KBM-7 (cell line): ENCODE measurements at regions not wholly inside any gene's neighbourhood (a gene's known extent, or its start where the extent isn't known, plus 50 kb on each side); places are given as distances from the start of the nearest gene placed in this dataset.

Experiments
- DNase-seq: peaks from one replicate; pipeline ENCODE4 v3.0.0-alpha.2; 2015
- in situ Hi-C: fragments of 300-500 bp; cut with MboI; formaldehyde crosslinking; loops from 2 replicates; pipeline ENCODE4 v1.14.3; 2020; ENCODE audit warnings: low sequenced_read_pairs, low pct_unique_long_range_greater_than_20kb, mixed read lengths

DNA sequence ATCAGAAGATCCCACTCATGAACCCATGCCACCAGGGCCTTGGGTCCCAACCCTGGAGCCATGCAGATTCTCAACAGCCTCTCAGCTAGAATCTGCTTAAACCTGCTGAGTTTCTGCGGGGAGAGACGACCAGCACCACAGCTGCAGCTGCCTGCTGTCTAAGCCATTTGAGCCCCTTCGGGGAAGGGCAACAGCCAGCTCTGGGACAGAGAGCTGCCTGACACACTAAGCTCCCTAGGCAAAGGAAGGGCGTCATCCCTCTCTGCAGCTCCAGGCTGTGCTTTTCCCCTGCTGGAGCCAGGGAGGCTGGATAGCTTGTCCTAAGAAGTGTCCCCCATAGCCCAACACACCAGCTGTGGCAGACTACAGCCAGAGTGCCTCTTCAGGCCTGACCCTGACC, 182.5 kb downstream of the OTOR start:
- in situ Hi-C loops = no loop called here
- no peak for DNase-seq

- in situ Hi-C loops = no loop called here
- no peak for DNase-seq
Measured at GRCh38 chr20:16939051-16939450, 190.9 kb downstream of the OTOR start.

GRCh38 chr20:16940701-16941100, 192.5 kb downstream of the OTOR start:
- no peak for DNase-seq
- in situ Hi-C loops = no loop called here

GRCh38 chr20:16942051-16942450, 193.9 kb downstream of the OTOR start:
- DNase-seq = no peak
- in situ Hi-C loops = no loop called here

- in situ Hi-C loops = no loop called here
Measured at GRCh38 chr20:16942756-16943155, 194.6 kb downstream of the OTOR start.

DNA sequence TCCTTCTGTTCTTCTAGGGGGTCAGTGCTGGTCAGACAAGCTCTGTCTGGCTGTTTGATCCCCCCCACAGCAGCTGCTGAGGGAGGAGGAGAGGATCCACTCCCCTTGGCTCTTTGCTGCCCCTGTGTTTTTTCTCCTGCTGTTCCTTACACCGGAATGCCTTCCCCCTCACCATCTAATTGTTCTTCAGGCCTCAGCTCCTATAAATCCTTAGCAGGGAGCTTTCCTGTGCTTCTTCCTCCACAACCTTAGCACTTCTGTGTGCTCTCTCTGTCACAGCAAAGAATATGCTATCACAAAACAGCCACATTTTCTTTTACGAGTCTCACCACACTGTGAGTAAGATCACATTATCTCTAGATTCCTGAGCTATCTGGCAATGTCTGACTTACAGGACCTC, 196.6 kb downstream of the OTOR start:
- in situ Hi-C loops = no loop called here

More at GRCh38 chr20:16942756-16943155, 194.6 kb downstream of the OTOR start:
- DNase-seq = no peak

GRCh38 chr20:16945619-16946018, 197.5 kb downstream of the OTOR start:
- no peak for DNase-seq
- in situ Hi-C loops = no loop called here

More for the DNA sequence above, 196.6 kb downstream of the OTOR start:
- DNase-seq = no peak

- DNase-seq = no peak
- in situ Hi-C loops = no loop called here
Measured at GRCh38 chr20:16946097-16946496, 197.9 kb downstream of the OTOR start.

DNA sequence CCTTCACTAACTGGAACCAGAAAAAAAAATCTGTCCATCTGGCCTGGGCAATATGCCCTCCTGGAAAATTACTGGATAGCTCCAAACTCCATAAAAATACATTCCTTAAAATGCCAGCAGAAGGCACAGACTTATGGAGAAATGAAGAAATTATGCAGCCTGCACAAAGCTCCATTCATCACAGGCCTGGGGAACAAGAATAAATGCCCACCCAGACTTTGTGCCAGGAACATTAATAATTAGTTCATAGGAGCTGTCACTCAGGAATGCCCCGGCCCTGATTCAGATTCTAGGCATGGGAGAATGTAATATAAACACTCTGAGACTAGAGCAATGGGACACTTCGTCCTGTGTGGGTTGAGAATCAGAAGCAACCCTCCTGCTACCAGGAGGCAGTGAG, 199.3 kb downstream of the OTOR start:
- in situ Hi-C loops = no loop called here
- DNase-seq = no peak

DNA sequence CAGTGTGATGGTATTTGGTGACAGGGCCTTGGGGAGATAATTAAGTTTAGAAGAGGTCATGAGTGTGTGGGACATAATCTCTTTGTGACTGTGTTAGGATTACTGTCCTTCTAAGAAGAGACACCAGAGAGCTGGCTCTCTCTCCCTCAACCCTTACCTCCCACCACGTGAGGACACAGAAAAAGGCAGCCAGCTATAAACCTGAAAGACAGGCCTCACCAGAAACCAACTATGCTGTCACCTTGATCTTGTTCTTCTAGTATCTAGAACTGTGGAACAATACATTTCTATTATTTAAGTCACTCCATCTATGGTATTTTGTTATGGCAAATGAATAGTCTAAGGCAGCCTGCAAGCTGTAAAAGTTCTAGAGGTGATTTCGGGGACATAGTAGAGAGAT, 203.7 kb downstream of the OTOR start:
- in situ Hi-C loops = no loop called here
- no peak for DNase-seq

DNA sequence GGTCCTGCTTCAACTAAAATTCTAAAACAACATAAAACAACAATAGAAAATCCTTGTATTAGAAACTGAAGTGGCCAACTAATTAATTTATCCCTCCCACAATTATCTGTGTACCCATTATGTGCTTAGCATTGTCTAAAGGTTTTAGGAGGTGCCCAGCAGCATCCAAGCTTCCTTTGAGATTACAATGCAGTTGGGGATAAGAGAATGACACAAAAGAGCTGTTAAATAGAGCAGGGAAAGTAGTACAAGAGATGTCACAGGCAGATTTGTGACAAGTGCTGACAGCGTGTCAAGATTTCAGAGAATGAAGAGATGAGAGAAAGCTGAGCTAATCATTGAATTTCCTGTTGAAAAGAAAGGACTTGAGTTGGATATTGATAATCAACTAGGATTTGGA, 204.8 kb downstream of the OTOR start:
- DNase-seq = no peak
- in situ Hi-C loops = no loop called here

DNA sequence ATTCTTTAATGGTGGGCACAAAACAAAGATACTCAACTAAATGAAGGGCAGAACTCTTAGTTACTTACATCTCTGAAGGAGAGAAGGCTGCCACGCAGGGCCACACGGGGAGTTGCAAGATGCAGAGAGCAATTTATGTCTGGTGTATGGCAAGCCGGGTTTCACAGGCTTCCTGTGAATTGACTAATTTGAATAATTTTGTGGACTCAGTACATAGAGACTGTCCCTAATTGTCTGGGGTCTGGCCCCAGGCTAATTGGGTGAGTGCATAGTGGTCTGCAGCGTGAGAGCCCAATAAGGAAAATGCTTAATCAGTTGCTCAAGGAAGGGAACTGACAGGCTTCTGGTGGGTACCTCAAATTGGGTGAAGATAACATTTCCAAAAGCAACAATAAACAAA, 205.7 kb downstream of the OTOR start:
- no peak for DNase-seq
- in situ Hi-C loops = no loop called here

DNA sequence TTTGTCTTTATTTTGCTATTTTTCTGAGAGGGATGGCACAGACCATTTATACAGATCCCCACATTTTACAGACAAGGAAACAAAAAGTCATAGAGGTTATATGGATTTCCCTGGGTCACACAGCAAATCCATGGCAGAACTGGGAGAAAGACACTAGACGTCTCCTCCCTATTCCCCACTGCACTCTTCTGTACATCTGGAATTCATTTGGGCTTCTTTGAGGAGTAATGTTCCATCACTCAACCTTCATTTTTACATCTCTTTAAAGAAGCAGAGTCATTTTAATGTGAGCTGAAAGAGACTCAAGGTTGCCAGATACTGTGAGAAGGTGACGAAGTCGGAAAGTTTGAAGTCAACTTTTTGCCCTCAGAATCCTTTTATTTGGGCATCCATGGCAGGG, 207.3 kb downstream of the OTOR start:
- DNase-seq = no peak
- in situ Hi-C loops = no loop called here

- no peak for DNase-seq
- in situ Hi-C loops = no loop called here
Measured at GRCh38 chr20:16955971-16956370, 207.8 kb downstream of the OTOR start.

DNA sequence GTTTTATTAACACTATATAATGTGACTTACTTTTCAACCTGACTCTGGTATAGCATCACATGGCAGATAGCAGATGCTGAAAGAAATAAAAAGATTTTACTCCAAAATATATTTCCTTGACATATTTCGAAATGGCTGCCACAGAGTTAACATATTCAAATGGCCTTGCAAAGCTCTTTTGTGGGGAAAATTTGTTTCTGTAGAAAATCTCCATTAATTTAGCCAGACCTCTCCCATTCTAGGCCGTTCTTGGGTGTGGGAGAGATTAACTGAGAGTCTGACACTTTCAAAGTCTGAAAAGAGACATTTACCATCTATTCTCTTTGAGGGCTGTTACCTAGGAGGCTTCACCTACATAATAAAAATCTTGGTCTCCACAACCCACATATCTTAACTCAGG, 217.2 kb downstream of the OTOR start:
- in situ Hi-C loops = no loop called here
- DNase-seq = no peak

- no peak for DNase-seq
- in situ Hi-C loops = no loop called here
Measured at GRCh38 chr20:16966276-16966880, 218.2 kb downstream of the OTOR start.

- peak; percentile 1 for DNase-seq
- in situ Hi-C loops = no loop called here
Measured at GRCh38 chr20:16968099-16968498, 219.9 kb downstream of the OTOR start.

DNA sequence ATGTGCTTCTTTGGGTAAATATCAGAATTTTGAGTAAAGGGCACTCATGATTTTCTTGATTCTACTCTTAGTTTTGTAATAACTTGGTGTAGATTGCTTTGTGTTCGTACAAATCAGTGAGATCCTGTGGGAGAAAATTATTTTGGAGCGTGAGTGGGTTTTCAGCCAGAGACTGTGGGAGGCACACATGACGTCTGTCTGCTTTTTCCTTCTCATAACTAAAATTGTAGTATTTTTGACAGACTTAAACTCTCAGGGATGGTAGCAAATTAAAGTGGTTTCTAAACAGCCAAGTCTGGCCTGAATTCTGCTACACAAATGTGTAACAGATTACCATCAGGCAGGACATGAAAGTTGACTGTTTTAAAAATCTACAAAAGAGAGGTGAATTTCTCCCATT, 222.6 kb downstream of the OTOR start:
- no peak for DNase-seq
- in situ Hi-C loops = no loop called here

- no peak for DNase-seq
- in situ Hi-C loops = no loop called here
Measured at GRCh38 chr20:16974080-16974854, 226.1 kb downstream of the OTOR start.

GRCh38 chr20:16974855-16975162, 226.7 kb downstream of the OTOR start:
- in situ Hi-C loops = no loop called here
- no peak for DNase-seq

DNA sequence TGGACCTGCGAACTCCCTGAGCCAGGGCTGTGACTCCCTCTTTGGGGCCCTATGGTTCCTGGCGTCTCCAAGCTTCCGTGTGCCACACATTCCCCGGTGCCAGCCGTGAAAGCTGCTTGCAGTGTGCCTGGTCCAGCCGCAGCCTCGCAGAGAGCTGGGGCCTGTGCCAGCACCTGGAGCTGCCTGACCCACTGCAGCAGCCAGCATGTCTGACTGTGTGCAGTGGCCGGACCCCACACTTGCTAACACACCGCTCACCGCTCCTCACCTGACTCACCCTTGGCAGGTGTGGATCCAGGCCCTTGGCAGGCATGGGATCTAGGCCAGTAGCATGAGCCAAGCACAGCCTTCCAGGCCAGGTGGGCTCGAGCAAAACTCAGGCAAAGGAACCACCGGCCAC, 227.5 kb downstream of the OTOR start:
- in situ Hi-C loops = no loop called here
- no peak for DNase-seq
